ENCODE measurements at regions not wholly inside any gene's neighbourhood (a gene's known extent, or its start where the extent isn't known, plus 50 kb on each side); places are given as distances from the start of the nearest gene placed in this dataset.

- no peak for DNase-seq (ENCODE audit: low read depth in 4 of 4, low spot score in 1 of 4)
Observed at GRCh38 chr18:78396756-78397155, 582.9 kb upstream of the SALL3 start.

- no peak for DNase-seq (ENCODE audit: low read depth in 4 of 4, low spot score in 1 of 4)
Observed at GRCh38 chr18:78399992-78400503, 579.6 kb upstream of the SALL3 start.

- no peak for DNase-seq (ENCODE audit: low read depth in 4 of 4, low spot score in 1 of 4)
Observed at GRCh38 chr18:78402440-78402839, 577.2 kb upstream of the SALL3 start.

GRCh38 chr18:78402966-78403365, 576.7 kb upstream of the SALL3 start:
- DNase-seq (ENCODE audit: low read depth in 4 of 4, low spot score in 1 of 4) = no peak

GRCh38 chr18:78403371-78403770, 576.2 kb upstream of the SALL3 start:
- DNase-seq (ENCODE audit: low read depth in 4 of 4, low spot score in 1 of 4) = no peak

- DNase-seq (ENCODE audit: low read depth in 4 of 4, low spot score in 1 of 4) = no peak
Observed at GRCh38 chr18:78405763-78406162, 573.9 kb upstream of the SALL3 start.

GRCh38 chr18:78406743-78407465, 572.7 kb upstream of the SALL3 start:
- DNase-seq (ENCODE audit: low read depth in 4 of 4, low spot score in 1 of 4) = no peak

GRCh38 chr18:78407466-78407844, 572.2 kb upstream of the SALL3 start:
- no peak for DNase-seq (ENCODE audit: low read depth in 4 of 4, low spot score in 1 of 4)

GRCh38 chr18:78408623-78409022, 571.0 kb upstream of the SALL3 start:
- no peak for DNase-seq (ENCODE audit: low read depth in 4 of 4, low spot score in 1 of 4)

- DNase-seq (ENCODE audit: low read depth in 4 of 4, low spot score in 1 of 4) = no peak
Observed at GRCh38 chr18:78410094-78410786, 569.4 kb upstream of the SALL3 start.

- DNase-seq (ENCODE audit: low read depth in 4 of 4, low spot score in 1 of 4) = no peak
Observed at GRCh38 chr18:78411539-78411938, 568.1 kb upstream of the SALL3 start.

- no peak for DNase-seq (ENCODE audit: low read depth in 4 of 4, low spot score in 1 of 4)
Observed at GRCh38 chr18:78414302-78414701, 565.3 kb upstream of the SALL3 start.

GRCh38 chr18:78416853-78417252, 562.8 kb upstream of the SALL3 start:
- no peak for DNase-seq (ENCODE audit: low read depth in 4 of 4, low spot score in 1 of 4)

GRCh38 chr18:78418379-78418778, 561.2 kb upstream of the SALL3 start:
- DNase-seq (ENCODE audit: low read depth in 4 of 4, low spot score in 1 of 4) = no peak

GRCh38 chr18:78419171-78419570, 560.4 kb upstream of the SALL3 start:
- no peak for DNase-seq (ENCODE audit: low read depth in 4 of 4, low spot score in 1 of 4)

- no peak for DNase-seq (ENCODE audit: low read depth in 4 of 4, low spot score in 1 of 4)
Observed at GRCh38 chr18:78420116-78420515, 559.5 kb upstream of the SALL3 start.

- DNase-seq (ENCODE audit: low read depth in 4 of 4, low spot score in 1 of 4) = no peak
Observed at GRCh38 chr18:78421392-78421791, 558.2 kb upstream of the SALL3 start.

- no peak for DNase-seq (ENCODE audit: low read depth in 4 of 4, low spot score in 1 of 4)
Observed at GRCh38 chr18:78422336-78422735, 557.3 kb upstream of the SALL3 start.

GRCh38 chr18:78423811-78424210, 555.8 kb upstream of the SALL3 start:
- DNase-seq (ENCODE audit: low read depth in 4 of 4, low spot score in 1 of 4) = no peak

- DNase-seq (ENCODE audit: low read depth in 4 of 4, low spot score in 1 of 4) = no peak
Observed at GRCh38 chr18:78424403-78425018, 555.1 kb upstream of the SALL3 start.

- no peak for DNase-seq (ENCODE audit: low read depth in 4 of 4, low spot score in 1 of 4)
Observed at GRCh38 chr18:78425019-78425412, 554.6 kb upstream of the SALL3 start.

- no peak for DNase-seq (ENCODE audit: low read depth in 4 of 4, low spot score in 1 of 4)
Observed at GRCh38 chr18:78427081-78427480, 552.5 kb upstream of the SALL3 start.
